ENCODE measurements at regions not wholly inside any gene's neighbourhood (a gene's known extent, or its start where the extent isn't known, plus 50 kb on each side); places are given as distances from the start of the nearest gene placed in this dataset.

DNA sequence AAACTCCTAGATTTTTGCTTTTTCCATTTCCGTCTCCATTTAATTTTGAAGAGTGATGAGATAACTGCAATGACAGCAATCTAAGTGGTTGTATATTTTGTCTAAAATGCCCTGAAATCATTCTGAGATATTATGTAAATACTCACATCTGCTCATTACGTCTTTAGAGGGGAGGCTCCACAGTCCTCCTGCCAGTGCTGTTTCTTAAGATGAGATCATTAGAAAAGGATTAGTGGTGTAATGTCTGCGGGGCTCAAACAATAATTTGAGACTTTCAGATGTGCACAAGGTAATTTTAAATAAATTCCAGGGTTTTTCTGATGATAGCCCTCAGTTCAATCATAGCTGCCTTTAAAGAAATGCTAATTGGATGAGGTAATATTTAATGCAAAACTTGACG, 437.9 kb downstream of the FOXO1 start:
- TF ChIP-seq, protein P1, sequence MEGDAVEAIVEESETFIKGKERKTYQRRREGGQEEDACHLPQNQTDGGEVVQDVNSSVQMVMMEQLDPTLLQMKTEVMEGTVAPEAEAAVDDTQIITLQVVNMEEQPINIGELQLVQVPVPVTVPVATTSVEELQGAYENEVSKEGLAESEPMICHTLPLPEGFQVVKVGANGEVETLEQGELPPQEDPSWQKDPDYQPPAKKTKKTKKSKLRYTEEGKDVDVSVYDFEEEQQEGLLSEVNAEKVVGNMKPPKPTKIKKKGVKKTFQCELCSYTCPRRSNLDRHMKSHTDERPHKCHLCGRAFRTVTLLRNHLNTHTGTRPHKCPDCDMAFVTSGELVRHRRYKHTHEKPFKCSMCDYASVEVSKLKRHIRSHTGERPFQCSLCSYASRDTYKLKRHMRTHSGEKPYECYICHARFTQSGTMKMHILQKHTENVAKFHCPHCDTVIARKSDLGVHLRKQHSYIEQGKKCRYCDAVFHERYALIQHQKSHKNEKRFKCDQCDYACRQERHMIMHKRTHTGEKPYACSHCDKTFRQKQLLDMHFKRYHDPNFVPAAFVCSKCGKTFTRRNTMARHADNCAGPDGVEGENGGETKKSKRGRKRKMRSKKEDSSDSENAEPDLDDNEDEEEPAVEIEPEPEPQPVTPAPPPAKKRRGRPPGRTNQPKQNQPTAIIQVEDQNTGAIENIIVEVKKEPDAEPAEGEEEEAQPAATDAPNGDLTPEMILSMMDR (conservative IDR thresholded peaks at IDR 0.05) = no peak
- TF ChIP-seq ZFX (IDR thresholded peaks at IDR 0.05) = no peak
- H3K27ac ChIP-seq = no peak overlapping the region

DNA sequence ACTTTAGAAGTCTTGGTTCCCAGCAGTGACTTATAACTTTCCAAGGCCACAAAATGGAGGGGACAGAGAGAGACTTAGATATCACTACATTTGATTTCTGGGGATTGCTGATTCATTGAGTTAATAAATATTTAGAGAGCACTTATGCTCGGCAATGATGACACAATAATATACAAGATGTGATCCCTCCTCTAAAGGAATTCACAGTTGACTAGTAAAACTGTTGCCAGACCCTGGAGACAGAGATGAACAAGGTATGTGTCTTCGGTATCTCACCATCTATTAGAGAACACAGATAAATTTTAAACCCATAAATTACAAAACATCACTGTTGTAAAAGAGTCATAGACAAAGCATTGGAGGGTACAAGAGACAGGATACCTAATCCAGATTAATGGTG, 437.5 kb downstream of the FOXO1 start:
- TF ChIP-seq ZFX (IDR thresholded peaks at IDR 0.05) = no peak
- TF ChIP-seq, protein P1 (conservative IDR thresholded peaks at IDR 0.05) = no peak
- H3K27ac ChIP-seq = no peak overlapping the region

DNA sequence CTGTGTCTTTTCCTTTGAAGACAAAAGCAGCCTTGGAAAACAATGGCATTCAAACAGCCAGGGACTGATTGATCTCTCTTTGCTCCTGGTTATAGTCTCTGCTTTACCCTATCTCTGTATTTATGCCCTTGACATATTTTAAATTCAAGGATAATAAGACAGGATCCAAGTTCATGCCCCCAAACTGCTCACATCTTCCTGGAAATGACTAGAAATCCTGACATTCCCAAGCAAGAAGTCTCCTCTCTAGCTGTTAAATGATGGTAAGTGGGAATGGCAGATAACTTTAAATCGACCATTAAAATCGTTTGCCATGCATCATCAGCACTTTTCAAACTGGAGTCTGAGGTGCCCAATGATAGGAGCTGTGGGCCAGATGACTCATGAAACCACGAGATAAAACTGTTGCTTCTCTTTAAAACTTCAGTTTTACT, 435.6 kb downstream of the FOXO1 start:
- no peak overlapping the region for H3K27ac ChIP-seq
- TF ChIP-seq, protein P1 (conservative IDR thresholded peaks at IDR 0.05) = no peak
- TF ChIP-seq ZFX (IDR thresholded peaks at IDR 0.05) = no peak

DNA sequence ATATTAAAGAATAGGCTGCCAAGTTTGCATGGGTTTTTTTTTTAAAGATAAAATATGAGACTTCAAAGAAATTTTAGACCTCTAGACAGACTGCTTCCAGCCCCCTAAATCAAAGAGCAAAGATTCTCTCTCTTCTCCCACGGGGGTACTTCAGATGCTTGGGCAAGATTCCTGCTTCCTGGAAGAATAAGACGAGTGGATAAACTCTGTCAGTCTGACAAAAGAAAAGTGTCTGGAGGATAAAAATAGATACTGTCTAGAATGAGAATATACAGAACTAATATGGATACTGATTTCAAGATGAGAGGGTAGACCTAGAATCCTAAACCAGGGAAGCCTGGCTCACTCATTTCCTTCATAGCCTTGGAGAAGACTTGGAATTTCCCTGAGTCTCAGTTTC, 435.1 kb downstream of the FOXO1 start:
- H3K27ac ChIP-seq = no peak overlapping the region
- TF ChIP-seq, protein P1 (conservative IDR thresholded peaks at IDR 0.05) = no peak
- no peak for TF ChIP-seq ZFX (IDR thresholded peaks at IDR 0.05)

DNA sequence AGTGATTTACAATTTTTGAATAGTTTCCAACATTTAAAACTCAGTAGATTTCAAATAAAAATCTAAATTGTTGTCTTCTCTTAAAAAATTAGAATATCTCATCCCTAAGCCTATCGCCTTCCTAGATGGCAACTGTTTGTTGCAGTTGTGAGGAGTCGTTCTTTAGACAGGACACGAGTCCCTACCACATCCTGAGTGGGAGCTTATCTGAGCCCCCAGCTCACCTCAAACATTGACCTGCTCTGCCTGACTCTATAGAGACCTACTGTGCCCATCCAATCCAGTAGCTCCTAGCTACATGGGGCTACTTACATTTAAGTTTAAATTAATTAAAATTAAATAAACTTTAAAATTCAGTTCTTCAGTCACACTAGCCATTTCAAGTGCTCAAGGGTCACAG, 434.7 kb downstream of the FOXO1 start:
- TF ChIP-seq, protein P1 (conservative IDR thresholded peaks at IDR 0.05) = no peak
- no peak for TF ChIP-seq ZFX (IDR thresholded peaks at IDR 0.05)
- H3K27ac ChIP-seq = no peak overlapping the region

DNA sequence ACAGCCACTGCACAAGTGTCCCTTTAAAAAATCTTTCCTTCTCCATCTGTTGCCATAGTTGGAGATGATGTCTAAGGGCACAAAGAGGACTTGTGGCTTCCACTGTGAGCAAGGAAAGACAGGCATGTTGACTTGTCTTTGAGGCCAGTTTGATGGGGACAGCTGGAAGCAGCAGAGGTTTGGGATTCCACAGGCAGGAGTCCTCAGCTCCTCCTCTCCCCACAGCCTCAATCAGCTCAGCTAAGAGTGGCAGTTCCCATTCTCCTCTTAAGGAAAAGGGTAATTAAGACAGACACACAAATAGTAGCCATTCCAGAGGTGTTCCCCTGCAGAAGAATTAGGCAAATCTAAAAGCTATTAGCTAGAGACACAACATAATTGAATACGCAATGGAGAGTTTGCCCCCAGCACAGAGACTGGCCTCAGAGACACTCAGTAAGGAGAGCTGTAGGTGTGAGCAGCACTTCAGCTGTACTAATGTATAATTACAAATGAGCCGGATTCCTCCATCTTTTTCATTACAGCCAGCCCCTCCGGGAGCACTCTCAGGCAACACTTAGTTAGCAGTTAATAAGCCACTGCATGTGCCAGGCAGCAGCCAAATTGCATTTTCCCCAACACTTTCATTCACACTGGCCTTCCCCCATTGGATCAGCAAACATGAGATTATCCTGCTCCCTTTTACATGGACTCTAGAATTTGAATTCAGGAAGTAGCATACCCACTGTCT, 434.0 kb downstream of the FOXO1 start:
- no peak overlapping the region for H3K27ac ChIP-seq
- TF ChIP-seq, protein P1 (conservative IDR thresholded peaks at IDR 0.05) = no peak
- no peak for TF ChIP-seq ZFX (IDR thresholded peaks at IDR 0.05)

DNA sequence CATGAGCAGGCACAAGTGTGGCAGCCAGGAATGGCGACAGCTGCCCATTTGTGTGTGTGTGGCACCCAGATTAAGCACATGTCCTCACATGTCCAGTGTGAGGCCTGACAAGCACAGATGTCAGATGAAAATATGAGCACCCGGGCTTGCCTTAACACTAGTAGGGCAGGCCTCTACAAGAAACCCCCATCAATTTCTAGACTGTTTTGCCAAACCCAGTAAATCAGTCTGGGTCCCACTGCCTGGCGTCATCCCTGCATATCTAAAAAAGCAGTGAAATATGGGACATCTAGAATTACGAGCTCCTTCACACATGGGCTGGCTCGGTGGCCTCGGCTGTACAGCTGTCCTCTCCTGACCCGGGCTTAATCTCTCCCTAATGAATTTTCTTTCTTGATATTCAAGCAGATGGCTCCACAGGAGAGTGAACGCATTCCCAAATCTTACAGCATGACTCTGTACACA, 432.7 kb downstream of the FOXO1 start:
- H3K27ac ChIP-seq = no peak overlapping the region
- TF ChIP-seq ZFX (IDR thresholded peaks at IDR 0.05) = no peak
- TF ChIP-seq, protein P1 (conservative IDR thresholded peaks at IDR 0.05) = no peak

Measured in C4-2B (cell line).